Liver (tissue), 3 donors: ENCODE measurements at regions not wholly inside any gene's neighbourhood (a gene's known extent, or its start where the extent isn't known, plus 50 kb on each side); places are given as distances from the start of the nearest gene placed in this dataset.

ENCODE experiments used
- CTCF ChIP-seq: fragments of 150-350 bp; IDR thresholded peaks from 2 replicates; pipeline ENCODE4 v1.5.1; 2017; ENCODE audit warnings: improper control_type of control experiment, low read depth, low read length; ENCODE audit not compliant: missing input control
- EGR1 ChIP-seq, 2 donors: IDR thresholded peaks; 2 replicates each; pipeline ENCODE4 v1.6.1; 2016 to 2018; ENCODE audit warnings: antibody characterized with exemption in 2 of 2, low read depth in 2 of 2
- GABPA ChIP-seq, 2 donors: IDR thresholded peaks in 1 of 2; conservative IDR thresholded peaks in 1 of 2; 2 replicates each; pipeline ENCODE4 v1.6.1; 2016; ENCODE audit warnings: antibody characterized with exemption in 2 of 2, mild to moderate bottlenecking in 1 of 2, moderate library complexity in 1 of 2
- JUND ChIP-seq, 2 donors: IDR thresholded peaks; 2 replicates each; pipeline ENCODE4 v1.6.1; 2016; ENCODE audit warnings: antibody characterized with exemption in 2 of 2
- NR2F2 ChIP-seq: IDR thresholded peaks from 2 replicates; pipeline ENCODE4 v1.6.1; 2016; ENCODE audit warnings: antibody characterized with exemption
- RAD21 ChIP-seq, 2 donors: IDR thresholded peaks; 2 replicates each; pipeline ENCODE4 v1.6.1; 2016; ENCODE audit warnings: antibody characterized with exemption in 2 of 2, mild to moderate bottlenecking in 2 of 2
- REST ChIP-seq: IDR thresholded peaks from 2 replicates; pipeline ENCODE4 v1.6.1; 2016; ENCODE audit warnings: antibody characterized with exemption, mild to moderate bottlenecking
- TAF1 ChIP-seq: conservative IDR thresholded peaks from 2 replicates; pipeline ENCODE4 v1.6.1; 2016; ENCODE audit warnings: antibody characterized with exemption, mild to moderate bottlenecking
- ZBTB33 ChIP-seq: IDR thresholded peaks from 2 replicates; pipeline ENCODE4 v1.6.1; 2016; ENCODE audit warnings: antibody characterized with exemption
- donor health status: healthy.
- donor health status: healthy.

GRCh38 chr5:28208356-28208755 lies 1170.0 kb upstream of the CDH9 start:
- TF ChIP-seq CTCF (no peak), TAF1 (no peak), JUND (IDR thresholded peaks at IDR 0.05) (no peak), ZBTB33 (no peak), RAD21 (IDR thresholded peaks at IDR 0.05) (no peak), NR2F2 (no peak), REST (no peak), EGR1 (IDR thresholded peaks at IDR 0.05; ENCODE audit: low read depth in 2 of 2) (no peak), GABPA (IDR thresholded peaks at IDR 0.05 in 1 of 2, conservative IDR thresholded peaks at IDR 0.05 in 1 of 2) (no peak)
